ENCODE measurements at regions not wholly inside any gene's neighbourhood (a gene's known extent, or its start where the extent isn't known, plus 50 kb on each side); places are given as distances from the start of the nearest gene placed in this dataset.

DNA sequence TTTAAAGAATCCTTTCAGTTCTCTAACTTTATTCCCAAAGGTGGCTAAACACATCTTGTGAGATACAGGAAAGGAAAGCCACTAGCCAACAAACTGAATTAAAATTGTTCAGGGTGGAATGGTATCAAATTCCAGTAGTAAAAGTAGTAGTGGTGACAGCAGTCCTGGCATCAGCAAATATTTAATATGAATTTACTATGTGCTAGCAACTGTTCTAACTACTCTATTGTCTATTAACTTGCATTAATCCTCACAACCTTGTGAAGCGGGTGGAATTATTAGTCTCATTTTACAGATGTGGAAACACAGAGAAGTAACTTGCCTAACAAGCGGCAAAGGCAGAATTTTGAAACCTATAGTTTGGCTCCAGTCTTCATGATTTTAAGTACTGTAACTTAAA is 130.1 kb downstream of the KLF12 start:
- Histone ChIP-seq H3K4me1 (no peaks in the 10 kb centered on the region), H3K9me3 (no peaks in the 10 kb centered on the region), H3K36me3 (replicated peaks in 1 of 2; ENCODE audit: insufficient read depth in 1 of 2, low read depth in 2 of 2) (no peaks in the 10 kb centered on the region), H3K4me3 (no peak overlapping the region), H3K27me3 (no peaks in the 10 kb centered on the region), H3K27ac (no peak overlapping the region)
- intact Hi-C loops (cut with DNase I) = no loop called here
- TF ChIP-seq, protein P1, sequence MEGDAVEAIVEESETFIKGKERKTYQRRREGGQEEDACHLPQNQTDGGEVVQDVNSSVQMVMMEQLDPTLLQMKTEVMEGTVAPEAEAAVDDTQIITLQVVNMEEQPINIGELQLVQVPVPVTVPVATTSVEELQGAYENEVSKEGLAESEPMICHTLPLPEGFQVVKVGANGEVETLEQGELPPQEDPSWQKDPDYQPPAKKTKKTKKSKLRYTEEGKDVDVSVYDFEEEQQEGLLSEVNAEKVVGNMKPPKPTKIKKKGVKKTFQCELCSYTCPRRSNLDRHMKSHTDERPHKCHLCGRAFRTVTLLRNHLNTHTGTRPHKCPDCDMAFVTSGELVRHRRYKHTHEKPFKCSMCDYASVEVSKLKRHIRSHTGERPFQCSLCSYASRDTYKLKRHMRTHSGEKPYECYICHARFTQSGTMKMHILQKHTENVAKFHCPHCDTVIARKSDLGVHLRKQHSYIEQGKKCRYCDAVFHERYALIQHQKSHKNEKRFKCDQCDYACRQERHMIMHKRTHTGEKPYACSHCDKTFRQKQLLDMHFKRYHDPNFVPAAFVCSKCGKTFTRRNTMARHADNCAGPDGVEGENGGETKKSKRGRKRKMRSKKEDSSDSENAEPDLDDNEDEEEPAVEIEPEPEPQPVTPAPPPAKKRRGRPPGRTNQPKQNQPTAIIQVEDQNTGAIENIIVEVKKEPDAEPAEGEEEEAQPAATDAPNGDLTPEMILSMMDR (IDR thresholded peaks at IDR 0.05) = no peak
- TF ChIP-seq POLR2A (IDR thresholded peaks at IDR 0.05) = no peak
- ATAC-seq (no peak), DNase-seq (no peak)
- WGBS, 2 donors = 85 to 91% methylated on average over 2 of the region's 2 CpGs

DNA sequence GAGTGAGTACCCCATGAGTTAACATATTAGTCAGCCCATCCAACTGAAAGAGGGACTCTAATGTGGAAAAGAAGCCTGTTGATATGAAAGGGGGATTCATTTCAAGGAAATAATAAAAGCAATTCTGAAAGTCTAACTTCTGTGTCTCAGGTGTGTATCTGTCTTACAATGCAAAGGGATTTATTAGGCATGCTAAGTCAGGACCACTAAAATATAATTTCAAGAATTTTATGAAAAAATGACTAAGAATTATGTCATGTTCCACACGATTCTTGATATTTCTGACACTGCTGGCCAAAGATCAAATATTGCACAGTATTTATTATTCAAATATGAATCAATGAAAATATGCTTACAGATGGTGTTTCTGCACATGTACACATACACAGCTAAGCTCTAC is 130.8 kb downstream of the KLF12 start:
- no peak for TF ChIP-seq POLR2A (IDR thresholded peaks at IDR 0.05)
- TF ChIP-seq, protein P1 (IDR thresholded peaks at IDR 0.05) = no peak
- DNase-seq (no peak), ATAC-seq (no peak)
- Histone ChIP-seq H3K27me3 (no peaks in the 10 kb centered on the region), H3K36me3 (replicated peaks in 1 of 2; ENCODE audit: insufficient read depth in 1 of 2, low read depth in 2 of 2) (no peaks in the 10 kb centered on the region), H3K4me1 (no peaks in the 10 kb centered on the region), H3K27ac (no peak overlapping the region), H3K4me3 (no peak overlapping the region), H3K9me3 (no peaks in the 10 kb centered on the region)
- WGBS, 2 donors = 31% methylated on average over 1 of the region's 1 CpG
- intact Hi-C loops (cut with DNase I) = no loop called here

DNA sequence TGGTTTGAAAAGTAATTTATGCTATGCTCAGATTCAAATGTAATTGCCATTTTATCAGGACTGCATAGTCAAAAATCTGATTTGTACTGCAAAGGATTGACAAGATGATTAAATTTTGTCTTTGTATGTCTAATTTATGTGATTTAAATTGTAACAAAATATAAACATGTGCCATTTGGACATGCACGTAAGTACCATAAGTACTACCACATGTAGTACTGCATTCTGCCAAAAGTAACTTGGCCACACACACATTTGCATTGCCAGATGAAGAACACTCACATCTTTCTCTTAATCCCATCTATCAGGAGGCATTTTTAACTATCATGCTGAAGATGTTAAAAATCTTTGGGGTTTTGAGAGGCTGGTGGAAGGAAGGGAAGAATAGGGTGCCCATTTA is 133.3 kb downstream of the KLF12 start:
- no peak for DNase-seq
- ATAC-seq = no peak
- Histone ChIP-seq H3K36me3 (replicated peaks in 1 of 2; ENCODE audit: insufficient read depth in 1 of 2, low read depth in 2 of 2) (no peaks in the 10 kb centered on the region), H3K27ac (no peak overlapping the region), H3K4me1 (no peaks in the 10 kb centered on the region), H3K9me3 (no peaks in the 10 kb centered on the region), H3K4me3 (no peak overlapping the region), H3K27me3 (no peaks in the 10 kb centered on the region)
- intact Hi-C loops (cut with DNase I) = no loop called here
- 79 to 90% methylated on average over 1 of the region's 1 CpG for WGBS, 2 donors
- TF ChIP-seq POLR2A (IDR thresholded peaks at IDR 0.05) = no peak
- TF ChIP-seq, protein P1 (IDR thresholded peaks at IDR 0.05) = no peak

DNA sequence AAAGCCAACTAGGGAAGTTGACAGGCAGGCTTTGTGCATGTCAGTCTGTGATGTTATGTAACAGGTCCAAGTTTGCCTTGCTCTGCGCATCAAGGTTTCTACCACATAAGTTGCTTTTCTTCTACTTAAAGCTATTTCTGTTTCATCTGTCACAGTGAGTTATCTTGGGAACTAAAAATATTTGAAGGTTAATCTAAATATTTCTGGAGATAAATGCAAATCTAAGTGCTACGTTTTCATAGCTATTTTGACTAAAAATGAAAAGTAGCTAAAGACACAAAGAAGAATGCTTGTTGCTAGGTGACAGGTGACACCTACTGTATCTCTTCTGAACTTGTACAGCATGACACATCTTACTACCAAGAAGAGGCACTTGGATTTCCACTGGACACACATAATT is 135.6 kb downstream of the KLF12 start:
- Histone ChIP-seq H3K4me3 (no peak overlapping the region), H3K27ac (no peak overlapping the region), H3K27me3 (no peaks in the 10 kb centered on the region), H3K4me1 (no peaks in the 10 kb centered on the region), H3K36me3 (replicated peaks in 1 of 2; ENCODE audit: insufficient read depth in 1 of 2, low read depth in 2 of 2) (no peaks in the 10 kb centered on the region), H3K9me3 (no peaks in the 10 kb centered on the region)
- TF ChIP-seq, protein P1 (IDR thresholded peaks at IDR 0.05) = no peak
- no peak for TF ChIP-seq POLR2A (IDR thresholded peaks at IDR 0.05)
- WGBS, 2 donors = 64% methylated on average over 2 of the region's 2 CpGs
- ATAC-seq (no peak), DNase-seq (no peak)
- intact Hi-C loops (cut with DNase I) = no loop called here

DNA sequence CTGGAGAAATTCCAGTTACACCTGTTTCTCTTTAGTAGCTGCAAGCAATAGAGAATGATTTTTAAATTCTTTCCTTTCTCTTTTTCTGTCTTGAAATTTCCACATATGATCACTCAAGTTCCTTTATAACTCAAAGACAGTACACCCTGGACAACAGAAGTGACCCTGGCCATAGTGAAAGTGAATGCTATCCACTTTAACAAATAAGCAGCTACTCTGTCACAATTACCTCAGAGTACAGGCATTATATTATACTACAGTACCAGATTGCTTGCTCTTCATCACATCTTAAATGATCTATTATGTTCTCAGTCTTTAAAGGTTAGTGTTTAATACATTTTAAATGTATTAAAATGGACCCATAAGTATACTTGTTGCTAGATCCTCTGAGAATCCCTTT is 136.2 kb downstream of the KLF12 start:
- intact Hi-C loops (cut with DNase I) = no loop called here
- H3K4me3 ChIP-seq = no peak overlapping the region
- TF ChIP-seq, protein P1 (IDR thresholded peaks at IDR 0.05) = no peak
- TF ChIP-seq POLR2A (IDR thresholded peaks at IDR 0.05) = no peak
- DNase-seq = no peak
- no peaks in the 10 kb centered on the region for H3K4me1 ChIP-seq
- no peaks in the 10 kb centered on the region for H3K36me3 ChIP-seq (replicated peaks in 1 of 2; ENCODE audit: insufficient read depth in 1 of 2, low read depth in 2 of 2)
- no peaks in the 10 kb centered on the region for H3K9me3 ChIP-seq
- no peak overlapping the region for H3K27ac ChIP-seq
- no peak for ATAC-seq
- no peaks in the 10 kb centered on the region for H3K27me3 ChIP-seq

All from body of pancreas (tissue), 4 donors.